ENCODE measurements at regions not wholly inside any gene's neighbourhood (a gene's known extent, or its start where the extent isn't known, plus 50 kb on each side); places are given as distances from the start of the nearest gene placed in this dataset.

DNA sequence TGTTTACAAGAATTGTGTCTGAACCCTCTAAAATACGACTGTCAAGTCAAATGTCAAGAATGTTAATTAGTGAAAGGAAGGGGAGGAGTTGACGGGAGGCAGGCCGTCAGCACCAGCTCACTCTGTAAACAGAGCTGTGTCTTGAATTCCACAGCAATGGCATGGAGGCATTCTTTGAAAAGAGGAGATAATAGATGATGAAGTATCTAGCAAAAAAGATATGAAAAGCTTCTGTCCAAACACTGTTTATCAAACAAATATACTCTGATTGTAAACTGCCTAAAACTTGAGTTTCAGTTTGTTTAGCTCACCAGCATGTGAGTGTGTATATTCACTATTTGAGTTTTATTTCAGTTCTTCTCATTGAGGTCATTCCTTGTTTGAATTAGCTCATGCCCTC is 94.7 kb upstream of the CDC42EP3 start:
- Histone ChIP-seq H3K9ac (ENCODE audit: insufficient read depth, low read length) (no peak overlapping the region), H3K79me2 (ENCODE audit: control insufficient read depth, insufficient read depth, low read length) (no peaks in the 10 kb centered on the region), H3K27me3 (ENCODE audit: control insufficient read depth, insufficient read depth, low read length) (no peaks in the 10 kb centered on the region), H2AFZ (ENCODE audit: low read length) (no peak overlapping the region), H3K9me3 (ENCODE audit: control insufficient read depth, insufficient read depth, low read depth, low read length) (no peaks in the 10 kb centered on the region), H3K36me3 (ENCODE audit: control insufficient read depth, insufficient read depth, low read length) (no peaks in the 10 kb centered on the region), H3K4me3 (replicated peaks in 1 of 4; ENCODE audit: control extremely low read depth in 1 of 4, insufficient read depth in 1 of 4, low read depth in 3 of 4, low read length in 4 of 4) (no peak overlapping the region), H4K20me1 (ENCODE audit: control insufficient read depth, extremely low read depth, insufficient read depth, low read length) (no peaks in the 10 kb centered on the region), H3K27ac (ENCODE audit: insufficient read depth, low read length) (no peak overlapping the region), H3K4me2 (ENCODE audit: extremely low read depth, insufficient read depth, low read length) (peak overlapping the region; percentile 21), H3K4me1 (ENCODE audit: control insufficient read depth, extremely low read depth, insufficient read depth, low read length) (peaks cover 14% of the 10 kb centered on the region)
- TF ChIP-seq, protein P1, sequence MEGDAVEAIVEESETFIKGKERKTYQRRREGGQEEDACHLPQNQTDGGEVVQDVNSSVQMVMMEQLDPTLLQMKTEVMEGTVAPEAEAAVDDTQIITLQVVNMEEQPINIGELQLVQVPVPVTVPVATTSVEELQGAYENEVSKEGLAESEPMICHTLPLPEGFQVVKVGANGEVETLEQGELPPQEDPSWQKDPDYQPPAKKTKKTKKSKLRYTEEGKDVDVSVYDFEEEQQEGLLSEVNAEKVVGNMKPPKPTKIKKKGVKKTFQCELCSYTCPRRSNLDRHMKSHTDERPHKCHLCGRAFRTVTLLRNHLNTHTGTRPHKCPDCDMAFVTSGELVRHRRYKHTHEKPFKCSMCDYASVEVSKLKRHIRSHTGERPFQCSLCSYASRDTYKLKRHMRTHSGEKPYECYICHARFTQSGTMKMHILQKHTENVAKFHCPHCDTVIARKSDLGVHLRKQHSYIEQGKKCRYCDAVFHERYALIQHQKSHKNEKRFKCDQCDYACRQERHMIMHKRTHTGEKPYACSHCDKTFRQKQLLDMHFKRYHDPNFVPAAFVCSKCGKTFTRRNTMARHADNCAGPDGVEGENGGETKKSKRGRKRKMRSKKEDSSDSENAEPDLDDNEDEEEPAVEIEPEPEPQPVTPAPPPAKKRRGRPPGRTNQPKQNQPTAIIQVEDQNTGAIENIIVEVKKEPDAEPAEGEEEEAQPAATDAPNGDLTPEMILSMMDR (conservative IDR thresholded peaks at IDR 0.05 in 1 of 2, IDR thresholded peaks at IDR 0.05 in 1 of 2; ENCODE audit: low read depth in 1 of 2, low read length in 2 of 2) = no peak
- no peak for TF ChIP-seq EZH2 (IDR thresholded peaks at IDR 0.05; ENCODE audit: low read length, missing control alignments)
- peak in 1 of 2 donors; percentile 32 for DNase-seq (ENCODE audit: low read depth in 2 of 2)

GRCh38 chr2:37767046-37767445 is 95.6 kb upstream of the CDC42EP3 start:
- no peak overlapping the region for H3K9ac ChIP-seq (ENCODE audit: insufficient read depth, low read length)
- H4K20me1 ChIP-seq (ENCODE audit: control insufficient read depth, extremely low read depth, insufficient read depth, low read length) = no peaks in the 10 kb centered on the region
- H3K36me3 ChIP-seq (ENCODE audit: control insufficient read depth, insufficient read depth, low read length) = no peaks in the 10 kb centered on the region
- TF ChIP-seq, protein P1 (conservative IDR thresholded peaks at IDR 0.05 in 1 of 2, IDR thresholded peaks at IDR 0.05 in 1 of 2; ENCODE audit: low read depth in 1 of 2, low read length in 2 of 2) = no peak
- TF ChIP-seq EZH2 (IDR thresholded peaks at IDR 0.05; ENCODE audit: low read length, missing control alignments) = no peak
- no peak overlapping the region for H3K4me3 ChIP-seq (replicated peaks in 1 of 4; ENCODE audit: control extremely low read depth in 1 of 4, insufficient read depth in 1 of 4, low read depth in 3 of 4, low read length in 4 of 4)
- no peaks in the 10 kb centered on the region for H3K27me3 ChIP-seq (ENCODE audit: control insufficient read depth, insufficient read depth, low read length)
- no peaks in the 10 kb centered on the region for H3K79me2 ChIP-seq (ENCODE audit: control insufficient read depth, insufficient read depth, low read length)
- H3K27ac ChIP-seq (ENCODE audit: insufficient read depth, low read length) = no peak overlapping the region
- no peak overlapping the region for H2AFZ ChIP-seq (ENCODE audit: low read length)
- H3K4me2 ChIP-seq (ENCODE audit: extremely low read depth, insufficient read depth, low read length) = no peak overlapping the region
- H3K9me3 ChIP-seq (ENCODE audit: control insufficient read depth, insufficient read depth, low read depth, low read length) = no peaks in the 10 kb centered on the region
- H3K4me1 ChIP-seq (ENCODE audit: control insufficient read depth, extremely low read depth, insufficient read depth, low read length) = peaks cover 21% of the 10 kb centered on the region
- peak in 1 of 2 donors; percentile 59 for DNase-seq (ENCODE audit: low read depth in 2 of 2)

- peak; percentile 92 to 98 for DNase-seq (ENCODE audit: low read depth in 2 of 2)
- Histone ChIP-seq H3K9ac (ENCODE audit: insufficient read depth, low read length) (no peak overlapping the region), H3K79me2 (ENCODE audit: control insufficient read depth, insufficient read depth, low read length) (no peaks in the 10 kb centered on the region), H3K36me3 (ENCODE audit: control insufficient read depth, insufficient read depth, low read length) (no peaks in the 10 kb centered on the region), H3K4me2 (ENCODE audit: extremely low read depth, insufficient read depth, low read length) (peak overlapping the region; percentile 49), H3K4me1 (ENCODE audit: control insufficient read depth, extremely low read depth, insufficient read depth, low read length) (peaks cover 21% of the 10 kb centered on the region), H3K27me3 (ENCODE audit: control insufficient read depth, insufficient read depth, low read length) (no peaks in the 10 kb centered on the region), H2AFZ (ENCODE audit: low read length) (no peak overlapping the region), H3K4me3 (replicated peaks in 1 of 4; ENCODE audit: control extremely low read depth in 1 of 4, insufficient read depth in 1 of 4, low read depth in 3 of 4, low read length in 4 of 4) (no peak overlapping the region), H3K9me3 (ENCODE audit: control insufficient read depth, insufficient read depth, low read depth, low read length) (no peaks in the 10 kb centered on the region), H4K20me1 (ENCODE audit: control insufficient read depth, extremely low read depth, insufficient read depth, low read length) (no peaks in the 10 kb centered on the region), H3K27ac (ENCODE audit: insufficient read depth, low read length) (peak overlapping the region; percentile 73)
- TF ChIP-seq, protein P1 (conservative IDR thresholded peaks at IDR 0.05 in 1 of 2, IDR thresholded peaks at IDR 0.05 in 1 of 2; ENCODE audit: low read depth in 1 of 2, low read length in 2 of 2) = no peak
- no peak for TF ChIP-seq EZH2 (IDR thresholded peaks at IDR 0.05; ENCODE audit: low read length, missing control alignments)
Measured at GRCh38 chr2:37767959-37768925, 96.8 kb upstream of the CDC42EP3 start.
